ENCODE measurements at regions not wholly inside any gene's neighbourhood (a gene's known extent, or its start where the extent isn't known, plus 50 kb on each side); places are given as distances from the start of the nearest gene placed in this dataset.

DNA sequence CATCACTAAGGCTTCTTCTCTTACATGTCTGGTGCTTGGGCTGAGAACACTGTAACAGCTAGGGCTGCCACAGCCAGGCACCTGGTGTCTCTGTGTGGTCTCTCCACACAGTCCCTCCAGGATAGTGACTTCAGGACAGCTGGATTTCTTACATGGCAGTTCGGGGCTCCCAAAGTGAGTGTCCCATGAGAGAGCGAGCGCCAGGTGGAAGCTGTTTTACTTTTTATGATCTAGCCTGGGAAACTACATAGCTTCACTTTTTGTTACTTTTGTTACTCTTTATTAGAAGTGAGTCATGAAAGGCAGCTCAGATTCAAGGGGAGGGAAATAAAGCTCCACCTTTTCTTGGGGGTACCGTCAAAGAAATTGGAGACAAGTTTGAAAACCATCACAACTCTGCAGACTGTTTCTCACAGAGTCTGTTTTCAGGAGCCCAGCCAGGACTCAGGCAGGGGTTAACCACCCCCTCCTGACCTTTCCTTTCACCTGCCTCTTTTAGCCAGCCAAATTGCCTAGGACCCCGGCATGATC is 373.0 kb downstream of the MID1IP1 start:
- TF ChIP-seq ZNF274 (IDR thresholded peaks at IDR 0.05; ENCODE audit: low read depth, low read length) (no peak), YY1 (IDR thresholded peaks at IDR 0.05; ENCODE audit: insufficient read depth, insufficient read length) (no peak)

Data from NT2/D1 (cell line).